ENCODE measurements at regions not wholly inside any gene's neighbourhood (a gene's known extent, or its start where the extent isn't known, plus 50 kb on each side); places are given as distances from the start of the nearest gene placed in this dataset.

DNA sequence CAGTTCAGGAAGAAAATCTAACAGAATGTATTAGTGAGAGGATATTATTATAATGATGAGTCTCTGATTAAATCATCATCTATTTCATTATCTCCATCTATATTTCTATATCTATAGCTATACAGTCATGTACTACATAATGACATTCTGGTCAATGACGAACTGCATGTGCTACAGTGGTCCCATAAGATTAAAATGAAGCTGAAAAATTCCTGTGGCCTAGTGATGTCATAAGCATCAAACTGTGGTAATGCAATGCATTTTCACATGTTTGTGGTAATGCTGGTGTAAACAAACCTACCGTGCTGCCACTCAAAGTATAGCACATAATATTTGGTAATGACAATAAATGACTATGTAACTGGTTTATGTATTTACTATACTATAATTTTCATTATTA lies 1127.9 kb upstream of the CHAC2 start:
- TF ChIP-seq, protein P1, sequence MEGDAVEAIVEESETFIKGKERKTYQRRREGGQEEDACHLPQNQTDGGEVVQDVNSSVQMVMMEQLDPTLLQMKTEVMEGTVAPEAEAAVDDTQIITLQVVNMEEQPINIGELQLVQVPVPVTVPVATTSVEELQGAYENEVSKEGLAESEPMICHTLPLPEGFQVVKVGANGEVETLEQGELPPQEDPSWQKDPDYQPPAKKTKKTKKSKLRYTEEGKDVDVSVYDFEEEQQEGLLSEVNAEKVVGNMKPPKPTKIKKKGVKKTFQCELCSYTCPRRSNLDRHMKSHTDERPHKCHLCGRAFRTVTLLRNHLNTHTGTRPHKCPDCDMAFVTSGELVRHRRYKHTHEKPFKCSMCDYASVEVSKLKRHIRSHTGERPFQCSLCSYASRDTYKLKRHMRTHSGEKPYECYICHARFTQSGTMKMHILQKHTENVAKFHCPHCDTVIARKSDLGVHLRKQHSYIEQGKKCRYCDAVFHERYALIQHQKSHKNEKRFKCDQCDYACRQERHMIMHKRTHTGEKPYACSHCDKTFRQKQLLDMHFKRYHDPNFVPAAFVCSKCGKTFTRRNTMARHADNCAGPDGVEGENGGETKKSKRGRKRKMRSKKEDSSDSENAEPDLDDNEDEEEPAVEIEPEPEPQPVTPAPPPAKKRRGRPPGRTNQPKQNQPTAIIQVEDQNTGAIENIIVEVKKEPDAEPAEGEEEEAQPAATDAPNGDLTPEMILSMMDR (IDR thresholded peaks at IDR 0.05), result no peak
- Mint-ChIP-seq H3K36me3 (ENCODE audit: unreplicated experiment) (no peaks in the 10 kb centered on the region), H3K27me3 (ENCODE audit: unreplicated experiment) (no peaks in the 10 kb centered on the region), H3K4me3 (ENCODE audit: unreplicated experiment) (no peak overlapping the region), H3K9me3 (ENCODE audit: unreplicated experiment) (peaks cover 19% of the 10 kb centered on the region), H3K4me1 (ENCODE audit: unreplicated experiment) (no peaks in the 10 kb centered on the region), H3K27ac (ENCODE audit: unreplicated experiment) (no peak overlapping the region)
- DNase-seq (ENCODE audit: extremely low spot score, unreplicated experiment), result no peak

DNA sequence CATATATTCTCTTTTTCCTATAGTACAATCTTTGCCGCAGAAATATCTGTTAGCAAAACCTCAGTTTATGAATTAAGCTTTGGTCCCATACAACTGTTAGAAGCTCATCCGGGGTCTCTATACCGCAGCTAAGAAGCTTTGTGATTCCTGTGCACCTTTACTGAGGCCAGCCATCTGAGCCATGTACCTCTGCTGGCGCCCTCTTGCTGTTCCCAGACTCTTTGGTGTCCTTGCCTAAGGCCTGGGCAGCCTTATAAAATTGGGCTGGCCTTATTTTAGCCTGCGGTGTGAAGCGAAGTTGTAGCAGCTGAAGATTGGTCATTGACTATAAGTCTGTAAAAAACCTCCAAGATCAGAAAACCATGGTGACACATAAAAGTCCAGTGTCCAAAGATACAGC lies 1135.1 kb upstream of the CHAC2 start:
- TF ChIP-seq, protein P1 (IDR thresholded peaks at IDR 0.05), result no peak
- no peak for DNase-seq (ENCODE audit: extremely low spot score, unreplicated experiment)
- Mint-ChIP-seq H3K4me3 (ENCODE audit: unreplicated experiment) (no peak overlapping the region), H3K27ac (ENCODE audit: unreplicated experiment) (no peak overlapping the region), H3K4me1 (ENCODE audit: unreplicated experiment) (no peaks in the 10 kb centered on the region), H3K9me3 (ENCODE audit: unreplicated experiment) (peaks cover 13% of the 10 kb centered on the region), H3K36me3 (ENCODE audit: unreplicated experiment) (no peaks in the 10 kb centered on the region), H3K27me3 (ENCODE audit: unreplicated experiment) (no peaks in the 10 kb centered on the region)

DNA sequence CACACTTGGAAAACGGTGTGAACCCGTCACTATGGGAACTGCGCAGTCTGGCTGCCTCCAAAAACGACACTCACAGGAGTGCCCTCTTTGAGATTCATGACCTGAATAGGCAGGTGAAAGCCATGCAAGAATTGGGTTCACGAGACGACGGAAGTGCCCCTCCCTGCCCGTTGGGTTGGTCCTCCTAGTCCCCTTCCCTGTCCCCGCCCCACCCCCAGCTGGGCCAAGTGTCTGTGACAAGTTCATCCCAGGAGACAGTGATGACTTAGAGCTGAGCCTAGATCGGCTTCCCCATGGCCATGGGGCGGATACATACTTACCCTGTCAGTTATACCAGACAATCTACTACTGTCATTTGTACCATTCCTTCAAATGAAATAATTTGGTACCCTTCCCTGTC lies 1137.7 kb upstream of the CHAC2 start:
- no peak overlapping the region for H3K4me3 Mint-ChIP-seq (ENCODE audit: unreplicated experiment)
- H3K9me3 Mint-ChIP-seq (ENCODE audit: unreplicated experiment), result peaks cover 8% of the 10 kb centered on the region
- TF ChIP-seq, protein P1 (IDR thresholded peaks at IDR 0.05), result no peak
- no peak overlapping the region for H3K27ac Mint-ChIP-seq (ENCODE audit: unreplicated experiment)
- no peaks in the 10 kb centered on the region for H3K4me1 Mint-ChIP-seq (ENCODE audit: unreplicated experiment)
- no peak for DNase-seq (ENCODE audit: extremely low spot score, unreplicated experiment)
- H3K36me3 Mint-ChIP-seq (ENCODE audit: unreplicated experiment), result no peaks in the 10 kb centered on the region
- no peaks in the 10 kb centered on the region for H3K27me3 Mint-ChIP-seq (ENCODE audit: unreplicated experiment)

DNA sequence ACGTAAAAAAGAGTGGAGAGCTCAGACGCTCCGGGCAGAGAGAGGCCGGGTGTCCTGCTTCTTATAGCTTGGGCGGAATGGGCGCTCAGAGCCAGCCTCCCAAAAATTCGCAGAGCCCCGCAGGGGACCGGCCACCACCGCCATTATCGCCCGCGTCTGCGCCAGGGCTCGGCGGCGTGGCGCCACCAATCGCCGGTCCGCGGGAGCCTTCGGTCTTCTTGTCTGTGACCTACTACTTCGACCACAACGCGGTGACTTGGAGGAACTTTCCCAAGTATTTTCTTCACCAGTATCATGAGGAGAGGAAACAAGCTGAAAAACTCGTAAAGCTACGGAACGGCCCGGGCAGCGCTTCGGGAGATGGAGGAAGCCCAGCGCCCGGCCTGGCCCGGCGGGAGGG lies 1138.1 kb upstream of the CHAC2 start:
- H3K4me1 Mint-ChIP-seq (ENCODE audit: unreplicated experiment), result no peaks in the 10 kb centered on the region
- H3K27ac Mint-ChIP-seq (ENCODE audit: unreplicated experiment), result no peak overlapping the region
- H3K36me3 Mint-ChIP-seq (ENCODE audit: unreplicated experiment), result no peaks in the 10 kb centered on the region
- no peak for DNase-seq (ENCODE audit: extremely low spot score, unreplicated experiment)
- H3K27me3 Mint-ChIP-seq (ENCODE audit: unreplicated experiment), result no peaks in the 10 kb centered on the region
- H3K4me3 Mint-ChIP-seq (ENCODE audit: unreplicated experiment), result no peak overlapping the region
- H3K9me3 Mint-ChIP-seq (ENCODE audit: unreplicated experiment), result peaks cover 8% of the 10 kb centered on the region
- TF ChIP-seq, protein P1 (IDR thresholded peaks at IDR 0.05), result no peak

DNA sequence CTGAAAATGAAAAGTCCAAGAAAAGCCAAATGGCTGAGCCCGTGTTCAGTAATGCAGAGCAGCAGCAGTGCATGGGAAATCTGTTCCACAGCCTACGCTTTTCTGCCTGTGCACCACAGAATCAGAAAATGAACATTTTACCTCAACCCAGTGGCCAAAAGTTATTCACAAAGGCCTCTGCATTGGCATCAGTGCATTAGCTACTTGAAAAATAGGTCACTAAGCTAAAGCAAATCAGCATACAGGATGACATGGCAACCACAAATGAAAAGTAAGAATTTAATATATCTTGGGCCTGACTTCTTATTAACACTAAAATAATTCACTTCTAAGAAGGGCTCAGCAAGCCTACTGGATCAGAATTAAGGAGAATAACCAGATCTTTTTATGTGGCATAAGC lies 1145.3 kb upstream of the CHAC2 start:
- H3K9me3 Mint-ChIP-seq (ENCODE audit: unreplicated experiment), result no peaks in the 10 kb centered on the region
- TF ChIP-seq, protein P1 (IDR thresholded peaks at IDR 0.05), result no peak
- no peaks in the 10 kb centered on the region for H3K27me3 Mint-ChIP-seq (ENCODE audit: unreplicated experiment)
- H3K36me3 Mint-ChIP-seq (ENCODE audit: unreplicated experiment), result no peaks in the 10 kb centered on the region
- H3K4me1 Mint-ChIP-seq (ENCODE audit: unreplicated experiment), result no peaks in the 10 kb centered on the region
- no peak for DNase-seq (ENCODE audit: extremely low spot score, unreplicated experiment)
- no peak overlapping the region for H3K4me3 Mint-ChIP-seq (ENCODE audit: unreplicated experiment)
- no peak overlapping the region for H3K27ac Mint-ChIP-seq (ENCODE audit: unreplicated experiment)
